Ovary (tissue), 3 donors: ENCODE measurements at regions not wholly inside any gene's neighbourhood (a gene's known extent, or its start where the extent isn't known, plus 50 kb on each side); places are given as distances from the start of the nearest gene placed in this dataset.

Experiments used
- POLR2A ChIP-seq: fragments of 450-650 bp; IDR thresholded peaks from one replicate; pipeline ENCODE4 v1.6.1; 2017; ENCODE audit warnings: antibody characterized with exemption, mild to moderate bottlenecking, moderate library complexity
- TF ChIP-seq, protein P1 (sequence below), 3 donors: fragments of 450-650 bp in 2 of 3; fragments of 200-600 bp in 1 of 3; IDR thresholded peaks; one replicate each; pipeline versions ENCODE4 v1.5.1 to v1.8.0; 2016 to 2022; ENCODE audit warnings: antibody characterized with exemption in 3 of 3, mild to moderate bottlenecking in 1 of 3
- donor health status: DM: no; HTN: no; CAD: no.

DNA sequence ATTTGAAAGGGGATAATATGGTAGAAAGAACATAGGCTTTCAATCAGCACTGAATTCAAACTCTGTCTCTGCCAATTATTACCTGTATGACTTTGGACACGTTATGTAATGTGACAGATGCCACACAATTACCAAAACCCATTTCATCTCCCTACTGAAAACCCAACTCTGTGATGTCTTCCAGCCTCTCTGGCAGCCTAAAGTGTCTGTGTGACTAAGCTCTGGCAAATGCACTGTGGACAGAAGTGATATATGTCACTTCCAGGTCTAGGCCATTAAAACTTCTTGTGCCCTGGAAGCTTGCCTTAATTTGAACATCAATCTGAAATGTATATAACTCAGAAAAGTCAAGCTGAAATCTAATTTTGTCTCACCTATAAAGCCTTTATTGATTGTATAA, 552.0 kb downstream of the RFC3 start:
- TF ChIP-seq, protein P1, sequence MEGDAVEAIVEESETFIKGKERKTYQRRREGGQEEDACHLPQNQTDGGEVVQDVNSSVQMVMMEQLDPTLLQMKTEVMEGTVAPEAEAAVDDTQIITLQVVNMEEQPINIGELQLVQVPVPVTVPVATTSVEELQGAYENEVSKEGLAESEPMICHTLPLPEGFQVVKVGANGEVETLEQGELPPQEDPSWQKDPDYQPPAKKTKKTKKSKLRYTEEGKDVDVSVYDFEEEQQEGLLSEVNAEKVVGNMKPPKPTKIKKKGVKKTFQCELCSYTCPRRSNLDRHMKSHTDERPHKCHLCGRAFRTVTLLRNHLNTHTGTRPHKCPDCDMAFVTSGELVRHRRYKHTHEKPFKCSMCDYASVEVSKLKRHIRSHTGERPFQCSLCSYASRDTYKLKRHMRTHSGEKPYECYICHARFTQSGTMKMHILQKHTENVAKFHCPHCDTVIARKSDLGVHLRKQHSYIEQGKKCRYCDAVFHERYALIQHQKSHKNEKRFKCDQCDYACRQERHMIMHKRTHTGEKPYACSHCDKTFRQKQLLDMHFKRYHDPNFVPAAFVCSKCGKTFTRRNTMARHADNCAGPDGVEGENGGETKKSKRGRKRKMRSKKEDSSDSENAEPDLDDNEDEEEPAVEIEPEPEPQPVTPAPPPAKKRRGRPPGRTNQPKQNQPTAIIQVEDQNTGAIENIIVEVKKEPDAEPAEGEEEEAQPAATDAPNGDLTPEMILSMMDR (IDR thresholded peaks at IDR 0.05) = no peak
- TF ChIP-seq POLR2A = no peak
